Endothelial cell (in vitro differentiated cells): ENCODE measurements at regions not wholly inside any gene's neighbourhood (a gene's known extent, or its start where the extent isn't known, plus 50 kb on each side); places are given as distances from the start of the nearest gene placed in this dataset.

Experiments used
- DNase-seq: peaks from one replicate; pipeline ENCODE4 v3.0.0; 2021; ENCODE audit warnings: low spot score
- H3K27ac Mint-ChIP-seq: one replicate; pipeline ENCODE4 v1.8.0; 2021; ENCODE audit warnings: mixed read lengths, inconsistent platforms; ENCODE audit not compliant: unreplicated experiment
- H3K27me3 Mint-ChIP-seq: one replicate; pipeline ENCODE4 v1.8.0; 2021; ENCODE audit warnings: mild to moderate bottlenecking, moderate library complexity, mixed read lengths, inconsistent platforms; ENCODE audit not compliant: unreplicated experiment
- H3K36me3 Mint-ChIP-seq: one replicate; pipeline ENCODE4 v1.8.0; 2021; ENCODE audit warnings: mild to moderate bottlenecking, low read depth, mixed read lengths, inconsistent platforms; ENCODE audit not compliant: unreplicated experiment
- H3K4me1 Mint-ChIP-seq: one replicate; pipeline ENCODE4 v1.8.0; 2021; ENCODE audit warnings: mild to moderate bottlenecking, mixed read lengths, inconsistent platforms; ENCODE audit not compliant: unreplicated experiment
- H3K4me3 Mint-ChIP-seq: one replicate; pipeline ENCODE4 v1.8.0; 2021; ENCODE audit warnings: mild to moderate bottlenecking, mixed read lengths, inconsistent platforms; ENCODE audit not compliant: unreplicated experiment
- H3K9me3 Mint-ChIP-seq: one replicate; pipeline ENCODE4 v1.8.0; 2021; ENCODE audit warnings: mixed read lengths, inconsistent platforms; ENCODE audit not compliant: unreplicated experiment
- TF ChIP-seq, protein P1 (sequence below): fragments of 200-600 bp; sonication (generic); IDR thresholded peaks from one replicate; pipeline ENCODE4 v1.5.0; 2021; ENCODE audit warnings: antibody characterized with exemption; ENCODE audit not compliant: unreplicated experiment

DNA sequence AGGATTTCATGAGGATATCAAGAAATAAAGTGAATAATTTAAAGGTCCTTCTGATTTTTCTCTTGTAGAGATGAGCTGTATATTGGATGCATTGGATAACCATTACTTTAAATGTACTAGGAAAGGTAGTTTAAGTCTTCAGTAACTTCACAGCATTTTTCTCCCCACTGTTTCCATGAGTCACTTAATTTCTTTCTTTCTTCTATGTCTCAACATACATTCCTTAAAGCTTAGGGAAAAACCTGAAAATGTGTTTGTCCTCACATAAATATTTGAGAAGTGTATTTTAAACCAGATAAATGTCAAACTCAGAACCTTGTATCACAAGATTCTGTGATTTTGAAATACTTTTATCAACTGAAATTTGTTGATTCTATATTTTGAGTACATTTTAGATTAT is 1970.2 kb upstream of the FLRT2 start:
- DNase-seq = no peak
- H3K9me3 Mint-ChIP-seq = no peaks in the 10 kb centered on the region
- H3K36me3 Mint-ChIP-seq = no peaks in the 10 kb centered on the region
- no peaks in the 10 kb centered on the region for H3K27me3 Mint-ChIP-seq
- no peak overlapping the region for H3K4me3 Mint-ChIP-seq
- TF ChIP-seq, protein P1, sequence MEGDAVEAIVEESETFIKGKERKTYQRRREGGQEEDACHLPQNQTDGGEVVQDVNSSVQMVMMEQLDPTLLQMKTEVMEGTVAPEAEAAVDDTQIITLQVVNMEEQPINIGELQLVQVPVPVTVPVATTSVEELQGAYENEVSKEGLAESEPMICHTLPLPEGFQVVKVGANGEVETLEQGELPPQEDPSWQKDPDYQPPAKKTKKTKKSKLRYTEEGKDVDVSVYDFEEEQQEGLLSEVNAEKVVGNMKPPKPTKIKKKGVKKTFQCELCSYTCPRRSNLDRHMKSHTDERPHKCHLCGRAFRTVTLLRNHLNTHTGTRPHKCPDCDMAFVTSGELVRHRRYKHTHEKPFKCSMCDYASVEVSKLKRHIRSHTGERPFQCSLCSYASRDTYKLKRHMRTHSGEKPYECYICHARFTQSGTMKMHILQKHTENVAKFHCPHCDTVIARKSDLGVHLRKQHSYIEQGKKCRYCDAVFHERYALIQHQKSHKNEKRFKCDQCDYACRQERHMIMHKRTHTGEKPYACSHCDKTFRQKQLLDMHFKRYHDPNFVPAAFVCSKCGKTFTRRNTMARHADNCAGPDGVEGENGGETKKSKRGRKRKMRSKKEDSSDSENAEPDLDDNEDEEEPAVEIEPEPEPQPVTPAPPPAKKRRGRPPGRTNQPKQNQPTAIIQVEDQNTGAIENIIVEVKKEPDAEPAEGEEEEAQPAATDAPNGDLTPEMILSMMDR = no peak
- no peaks in the 10 kb centered on the region for H3K4me1 Mint-ChIP-seq
- H3K27ac Mint-ChIP-seq = no peak overlapping the region

DNA sequence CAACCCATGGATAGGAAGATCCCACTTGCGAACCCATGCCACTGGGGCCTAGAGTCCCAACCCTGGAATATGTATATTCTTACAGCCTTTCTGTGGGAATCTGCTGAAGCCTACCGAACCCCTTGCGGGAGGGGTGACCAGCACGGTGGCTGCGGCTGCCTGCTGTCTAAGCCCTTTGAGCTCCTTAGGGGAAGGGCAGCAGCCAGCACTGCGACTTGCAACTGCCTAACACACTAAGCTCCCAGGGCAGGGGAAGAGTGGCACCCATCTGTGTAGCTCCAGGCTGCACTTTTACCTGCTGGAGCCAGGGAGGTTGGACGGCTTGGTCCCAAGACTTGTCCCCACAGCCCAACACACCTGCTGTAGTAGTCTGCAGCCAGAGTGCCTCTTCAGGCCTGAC is 1968.7 kb upstream of the FLRT2 start:
- H3K36me3 Mint-ChIP-seq = no peaks in the 10 kb centered on the region
- H3K4me3 Mint-ChIP-seq = no peak overlapping the region
- no peak overlapping the region for H3K27ac Mint-ChIP-seq
- TF ChIP-seq, protein P1 = no peak
- H3K9me3 Mint-ChIP-seq = no peaks in the 10 kb centered on the region
- H3K4me1 Mint-ChIP-seq = no peaks in the 10 kb centered on the region
- no peak for DNase-seq
- H3K27me3 Mint-ChIP-seq = no peaks in the 10 kb centered on the region

DNA sequence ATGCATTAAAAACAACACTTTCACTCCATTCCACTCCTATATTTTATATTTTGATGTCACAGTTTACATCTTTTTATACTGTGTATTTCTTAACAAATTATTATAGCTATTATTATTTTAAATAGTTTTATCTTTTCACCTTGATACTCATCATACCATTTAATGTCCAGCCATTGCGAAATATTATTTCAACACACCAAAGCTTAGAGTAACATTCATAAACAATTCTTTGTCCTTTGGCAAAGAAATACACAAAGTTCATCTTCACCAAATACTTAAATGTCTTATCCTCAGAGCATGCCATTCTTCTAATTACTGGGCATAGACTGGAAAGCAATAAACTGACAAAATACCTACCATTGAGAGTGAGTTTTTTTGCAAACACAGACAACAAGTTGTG is 1963.4 kb upstream of the FLRT2 start:
- no peak for DNase-seq
- Mint-ChIP-seq H3K36me3 (no peaks in the 10 kb centered on the region), H3K27ac (no peak overlapping the region), H3K4me3 (no peak overlapping the region), H3K9me3 (no peaks in the 10 kb centered on the region), H3K27me3 (no peaks in the 10 kb centered on the region), H3K4me1 (no peaks in the 10 kb centered on the region)
- TF ChIP-seq, protein P1 = no peak

DNA sequence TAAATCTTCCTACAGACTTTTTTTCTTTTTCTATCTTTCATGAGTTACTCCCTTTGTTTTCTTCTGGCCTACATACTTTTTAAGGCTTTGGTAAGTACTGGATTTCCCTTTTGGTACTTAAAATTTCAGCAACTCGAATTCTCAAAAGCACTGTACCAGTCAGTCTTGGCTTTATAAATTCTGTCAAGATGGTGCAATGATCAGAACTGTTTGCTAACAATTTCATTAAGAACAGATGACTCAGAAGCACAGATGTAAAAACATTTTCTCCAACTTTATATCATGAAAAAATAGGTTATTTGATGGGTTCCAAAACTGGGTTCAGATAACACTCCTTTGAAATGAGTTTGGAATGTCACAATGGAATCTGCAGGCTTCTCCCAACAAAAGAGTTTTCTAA is 1961.8 kb upstream of the FLRT2 start:
- no peaks in the 10 kb centered on the region for H3K4me1 Mint-ChIP-seq
- no peak overlapping the region for H3K27ac Mint-ChIP-seq
- H3K36me3 Mint-ChIP-seq = no peaks in the 10 kb centered on the region
- TF ChIP-seq, protein P1 = no peak
- no peaks in the 10 kb centered on the region for H3K9me3 Mint-ChIP-seq
- DNase-seq = no peak
- no peaks in the 10 kb centered on the region for H3K27me3 Mint-ChIP-seq
- H3K4me3 Mint-ChIP-seq = no peak overlapping the region

DNA sequence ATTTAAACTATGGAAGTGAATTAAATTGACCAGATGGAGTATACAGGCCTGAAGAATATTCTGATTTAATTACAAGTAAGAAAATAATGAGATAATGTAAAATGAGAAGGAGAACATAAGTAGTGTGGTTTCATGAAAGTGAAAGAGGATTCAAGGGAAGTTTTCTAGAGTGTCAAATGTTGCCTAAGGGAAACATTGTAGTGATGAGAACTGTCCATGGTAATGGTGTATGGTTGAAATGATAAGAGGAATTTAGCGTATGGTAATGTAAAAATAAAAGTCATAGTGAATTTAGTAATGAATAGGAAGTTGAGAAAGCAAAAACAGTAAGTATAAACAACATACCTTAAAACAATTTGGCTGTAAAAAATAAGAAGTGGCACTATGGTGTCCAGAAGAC is 1954.6 kb upstream of the FLRT2 start:
- Mint-ChIP-seq H3K27me3 (no peaks in the 10 kb centered on the region), H3K36me3 (no peaks in the 10 kb centered on the region), H3K4me1 (no peaks in the 10 kb centered on the region), H3K9me3 (no peaks in the 10 kb centered on the region), H3K27ac (no peak overlapping the region), H3K4me3 (no peak overlapping the region)
- TF ChIP-seq, protein P1 = no peak
- no peak for DNase-seq
